ENCODE measurements at regions not wholly inside any gene's neighbourhood (a gene's known extent, or its start where the extent isn't known, plus 50 kb on each side); places are given as distances from the start of the nearest gene placed in this dataset.
A peak's percentile ranks its signal among the peaks of the same experiment; 100 is the strongest.

DNA sequence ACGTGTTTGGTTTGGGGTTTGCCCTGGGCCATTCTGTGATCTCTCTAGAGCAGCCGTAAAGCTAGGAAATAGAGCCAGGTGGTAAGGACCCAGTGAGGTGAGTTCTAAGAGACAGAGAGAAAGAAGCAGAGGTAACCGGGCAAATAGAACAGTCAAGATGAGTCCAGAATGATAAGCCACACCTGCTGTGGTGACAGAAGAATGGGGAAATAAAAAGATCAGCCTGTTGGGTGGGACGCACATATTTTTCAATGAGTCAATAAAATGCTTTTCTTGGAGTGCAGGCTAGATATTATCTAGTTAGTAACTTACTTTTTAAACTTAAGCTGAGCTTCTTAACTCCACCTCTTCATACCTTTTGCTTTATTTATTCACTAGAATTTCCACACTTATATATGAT is 135.0 kb downstream of the NFKBIZ start:
- Histone ChIP-seq H2AFZ (ENCODE audit: low read length) (no peak overlapping the region), H3K79me2 (ENCODE audit: insufficient read depth, low read depth, low read length) (no peaks in the 10 kb centered on the region), H3K9me2 (ENCODE audit: insufficient read depth, low read length) (no peaks in the 10 kb centered on the region), H4K20me1 (ENCODE audit: insufficient read depth, low read length) (no peaks in the 10 kb centered on the region), H3K4me3 (ENCODE audit: low read depth, low read length, poor library complexity, severe bottlenecking) (no peak overlapping the region), H3K9me3 (ENCODE audit: low read length) (no peaks in the 10 kb centered on the region), H3K27ac (ENCODE audit: low read depth, low read length, poor library complexity, severe bottlenecking) (no peak overlapping the region), H3K4me2 (ENCODE audit: low read length) (no peak overlapping the region), H3K36me3 (ENCODE audit: insufficient read depth, low read length) (no peaks in the 10 kb centered on the region), H3K4me1 (ENCODE audit: insufficient read depth, low read length, poor library complexity, severe bottlenecking) (peaks cover 1% of the 10 kb centered on the region)
- intact Hi-C loops (cut with micrococcal nuclease; ENCODE audit: unreplicated experiment), result no loop called here
- no TSS peak for BruUV-seq (replicated peaks)
- POLR2A ChIA-PET, result interaction anchor here (0.9 to 1.6 kb wide), 2 partner anchors 11 to 17 kb away, joined by 3 to 4 read pairs; no protein-coding TSS in a partner anchor
- no peak for DNase-seq (ENCODE audit: low spot score)
- CTCF ChIA-PET (ENCODE audit: unreplicated experiment), result no interaction called here
- TF ChIP-seq, protein P1, sequence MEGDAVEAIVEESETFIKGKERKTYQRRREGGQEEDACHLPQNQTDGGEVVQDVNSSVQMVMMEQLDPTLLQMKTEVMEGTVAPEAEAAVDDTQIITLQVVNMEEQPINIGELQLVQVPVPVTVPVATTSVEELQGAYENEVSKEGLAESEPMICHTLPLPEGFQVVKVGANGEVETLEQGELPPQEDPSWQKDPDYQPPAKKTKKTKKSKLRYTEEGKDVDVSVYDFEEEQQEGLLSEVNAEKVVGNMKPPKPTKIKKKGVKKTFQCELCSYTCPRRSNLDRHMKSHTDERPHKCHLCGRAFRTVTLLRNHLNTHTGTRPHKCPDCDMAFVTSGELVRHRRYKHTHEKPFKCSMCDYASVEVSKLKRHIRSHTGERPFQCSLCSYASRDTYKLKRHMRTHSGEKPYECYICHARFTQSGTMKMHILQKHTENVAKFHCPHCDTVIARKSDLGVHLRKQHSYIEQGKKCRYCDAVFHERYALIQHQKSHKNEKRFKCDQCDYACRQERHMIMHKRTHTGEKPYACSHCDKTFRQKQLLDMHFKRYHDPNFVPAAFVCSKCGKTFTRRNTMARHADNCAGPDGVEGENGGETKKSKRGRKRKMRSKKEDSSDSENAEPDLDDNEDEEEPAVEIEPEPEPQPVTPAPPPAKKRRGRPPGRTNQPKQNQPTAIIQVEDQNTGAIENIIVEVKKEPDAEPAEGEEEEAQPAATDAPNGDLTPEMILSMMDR (conservative IDR thresholded peaks at IDR 0.05; ENCODE audit: low read length), result no peak
- TF ChIP-seq EZH2phosphoT487 (IDR thresholded peaks at IDR 0.05; ENCODE audit: borderline replicate concordance, low read depth, low read length), result no peak

DNA sequence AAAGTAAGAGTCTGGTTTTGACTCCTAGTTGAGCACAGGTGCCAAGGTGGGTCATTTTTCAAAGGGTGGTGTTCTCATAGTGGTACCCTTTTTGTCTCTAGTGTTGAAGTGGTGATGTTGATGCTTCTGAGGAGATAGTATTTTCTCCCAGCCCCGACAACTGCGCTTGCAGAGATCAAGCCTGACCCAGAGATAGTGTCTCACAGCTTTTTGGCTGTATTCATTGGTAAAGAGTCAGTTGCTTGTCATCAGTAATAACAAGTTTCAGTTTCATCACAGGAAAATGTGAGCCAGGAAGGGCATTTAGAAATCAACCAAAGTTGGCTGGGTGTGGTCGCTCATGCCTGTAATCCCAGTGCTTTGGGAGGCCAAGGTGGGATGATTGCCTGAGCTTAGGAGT is 139.3 kb downstream of the NFKBIZ start:
- Histone ChIP-seq H3K9me2 (ENCODE audit: insufficient read depth, low read length) (no peaks in the 10 kb centered on the region), H3K9me3 (ENCODE audit: low read length) (no peaks in the 10 kb centered on the region), H3K79me2 (ENCODE audit: insufficient read depth, low read depth, low read length) (no peaks in the 10 kb centered on the region), H3K27ac (ENCODE audit: low read depth, low read length, poor library complexity, severe bottlenecking) (no peak overlapping the region), H3K4me2 (ENCODE audit: low read length) (no peak overlapping the region), H3K36me3 (ENCODE audit: insufficient read depth, low read length) (no peaks in the 10 kb centered on the region), H4K20me1 (ENCODE audit: insufficient read depth, low read length) (no peaks in the 10 kb centered on the region), H3K4me3 (ENCODE audit: low read depth, low read length, poor library complexity, severe bottlenecking) (no peak overlapping the region), H2AFZ (ENCODE audit: low read length) (peak overlapping the region; percentile 30; the same call in 1 of the 2 replicates), H3K4me1 (ENCODE audit: insufficient read depth, low read length, poor library complexity, severe bottlenecking) (peaks cover 8% of the 10 kb centered on the region)
- CTCF ChIA-PET (ENCODE audit: unreplicated experiment), result no interaction called here
- no TSS peak for BruUV-seq (replicated peaks)
- intact Hi-C loops (cut with micrococcal nuclease; ENCODE audit: unreplicated experiment), result no loop called here
- POLR2A ChIA-PET, result interaction anchor here (0.6 to 1.0 kb wide), 2 partner anchors 12 to 188 kb away, joined by 4 to 5 read pairs; no protein-coding TSS in a partner anchor
- TF ChIP-seq, protein P1 (conservative IDR thresholded peaks at IDR 0.05; ENCODE audit: low read length), result no peak
- TF ChIP-seq EZH2phosphoT487 (IDR thresholded peaks at IDR 0.05; ENCODE audit: borderline replicate concordance, low read depth, low read length), result no peak
- DNase-seq (ENCODE audit: low spot score), result no peak

DNA sequence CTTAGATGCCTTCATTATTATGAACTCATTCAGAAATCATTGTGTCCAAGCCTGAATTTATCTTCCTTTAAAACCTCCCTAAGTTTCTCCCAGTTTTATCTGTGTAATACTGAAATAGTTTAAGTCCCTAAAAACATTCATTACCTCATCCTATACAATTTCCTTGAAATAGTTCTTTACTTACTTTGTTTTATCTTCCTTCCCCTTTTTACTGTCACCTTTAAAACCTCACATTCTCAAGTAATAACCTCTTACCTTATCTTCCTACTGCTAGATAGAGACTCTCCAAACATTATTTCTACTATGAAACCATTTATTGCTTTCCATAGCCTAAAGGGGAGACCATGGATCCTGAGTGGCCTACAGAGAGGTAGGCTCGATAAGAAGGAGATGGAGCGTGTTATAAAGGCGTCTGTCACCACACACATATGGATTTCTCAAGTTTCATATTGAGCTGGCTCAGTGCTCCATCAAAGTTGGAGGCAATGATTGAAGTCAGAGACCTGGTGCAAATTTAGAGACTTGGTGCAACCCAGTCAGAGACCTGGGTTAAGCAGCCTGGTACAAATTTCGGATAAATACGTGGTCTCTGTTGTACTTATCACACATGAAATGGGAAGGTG is 140.4 kb downstream of the NFKBIZ start:
- Histone ChIP-seq H3K79me2 (ENCODE audit: insufficient read depth, low read depth, low read length) (no peaks in the 10 kb centered on the region), H3K4me2 (ENCODE audit: low read length) (no peak overlapping the region), H4K20me1 (ENCODE audit: insufficient read depth, low read length) (no peaks in the 10 kb centered on the region), H2AFZ (ENCODE audit: low read length) (no peak overlapping the region), H3K4me3 (ENCODE audit: low read depth, low read length, poor library complexity, severe bottlenecking) (no peak overlapping the region), H3K9me2 (ENCODE audit: insufficient read depth, low read length) (no peaks in the 10 kb centered on the region), H3K36me3 (ENCODE audit: insufficient read depth, low read length) (no peaks in the 10 kb centered on the region), H3K4me1 (ENCODE audit: insufficient read depth, low read length, poor library complexity, severe bottlenecking) (peaks cover 8% of the 10 kb centered on the region), H3K27ac (ENCODE audit: low read depth, low read length, poor library complexity, severe bottlenecking) (no peak overlapping the region), H3K9me3 (ENCODE audit: low read length) (no peaks in the 10 kb centered on the region)
- intact Hi-C loops (cut with micrococcal nuclease; ENCODE audit: unreplicated experiment), result loop anchor here (10.0 kb wide), 2 partner anchors 55 to 235 kb away; no protein-coding TSS in a partner anchor
- no peak for DNase-seq (ENCODE audit: low spot score)
- TF ChIP-seq, protein P1 (conservative IDR thresholded peaks at IDR 0.05; ENCODE audit: low read length), result no peak
- TF ChIP-seq EZH2phosphoT487 (IDR thresholded peaks at IDR 0.05; ENCODE audit: borderline replicate concordance, low read depth, low read length), result no peak
- no TSS peak for BruUV-seq (replicated peaks)
- POLR2A ChIA-PET, result interaction anchor here (1.0 kb wide), 1 partner anchor 13 kb away, joined by 5 read pairs; no protein-coding TSS in a partner anchor
- CTCF ChIA-PET (ENCODE audit: unreplicated experiment), result no interaction called here
